ENCODE measurements at regions not wholly inside any gene's neighbourhood (a gene's known extent, or its start where the extent isn't known, plus 50 kb on each side); places are given as distances from the start of the nearest gene placed in this dataset.

DNA sequence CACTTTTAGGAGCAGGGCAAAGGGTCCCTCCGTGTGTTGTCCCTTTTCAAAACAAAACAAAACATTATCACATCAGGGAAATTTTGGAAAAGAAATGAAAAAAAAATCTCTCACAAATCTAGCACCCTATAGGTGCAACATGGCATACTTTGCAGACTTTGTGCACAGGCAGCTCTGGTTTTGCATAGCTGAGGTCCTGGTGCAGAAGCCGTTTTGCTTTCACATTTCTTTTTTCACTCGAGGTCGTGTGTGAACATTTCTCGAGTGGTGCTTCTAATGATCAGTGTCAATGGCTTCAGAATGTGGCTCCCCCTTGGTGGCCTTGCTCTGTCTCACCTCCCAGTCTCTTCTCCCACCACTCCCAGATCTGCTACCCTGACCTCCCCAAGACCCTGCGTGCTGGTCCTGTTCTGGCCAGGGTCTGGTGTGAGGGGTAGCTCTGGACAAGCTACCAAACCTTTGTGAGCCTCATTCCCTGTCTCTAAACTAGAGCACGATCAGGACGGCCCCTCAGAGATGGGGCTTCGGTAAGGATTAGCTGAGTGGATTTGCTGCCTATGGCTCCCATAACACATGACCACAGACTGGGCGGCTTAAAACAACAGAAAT is 258.0 kb downstream of the NSG2 start:
- TF ChIP-seq POLR2A (IDR thresholded peaks at IDR 0.05): no peak
- TF ChIP-seq, protein P1, sequence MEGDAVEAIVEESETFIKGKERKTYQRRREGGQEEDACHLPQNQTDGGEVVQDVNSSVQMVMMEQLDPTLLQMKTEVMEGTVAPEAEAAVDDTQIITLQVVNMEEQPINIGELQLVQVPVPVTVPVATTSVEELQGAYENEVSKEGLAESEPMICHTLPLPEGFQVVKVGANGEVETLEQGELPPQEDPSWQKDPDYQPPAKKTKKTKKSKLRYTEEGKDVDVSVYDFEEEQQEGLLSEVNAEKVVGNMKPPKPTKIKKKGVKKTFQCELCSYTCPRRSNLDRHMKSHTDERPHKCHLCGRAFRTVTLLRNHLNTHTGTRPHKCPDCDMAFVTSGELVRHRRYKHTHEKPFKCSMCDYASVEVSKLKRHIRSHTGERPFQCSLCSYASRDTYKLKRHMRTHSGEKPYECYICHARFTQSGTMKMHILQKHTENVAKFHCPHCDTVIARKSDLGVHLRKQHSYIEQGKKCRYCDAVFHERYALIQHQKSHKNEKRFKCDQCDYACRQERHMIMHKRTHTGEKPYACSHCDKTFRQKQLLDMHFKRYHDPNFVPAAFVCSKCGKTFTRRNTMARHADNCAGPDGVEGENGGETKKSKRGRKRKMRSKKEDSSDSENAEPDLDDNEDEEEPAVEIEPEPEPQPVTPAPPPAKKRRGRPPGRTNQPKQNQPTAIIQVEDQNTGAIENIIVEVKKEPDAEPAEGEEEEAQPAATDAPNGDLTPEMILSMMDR (IDR thresholded peaks at IDR 0.05): no peak

Measured in body of pancreas (tissue), 4 donors.